ENCODE measurements at regions not wholly inside any gene's neighbourhood (a gene's known extent, or its start where the extent isn't known, plus 50 kb on each side); places are given as distances from the start of the nearest gene placed in this dataset.

DNA sequence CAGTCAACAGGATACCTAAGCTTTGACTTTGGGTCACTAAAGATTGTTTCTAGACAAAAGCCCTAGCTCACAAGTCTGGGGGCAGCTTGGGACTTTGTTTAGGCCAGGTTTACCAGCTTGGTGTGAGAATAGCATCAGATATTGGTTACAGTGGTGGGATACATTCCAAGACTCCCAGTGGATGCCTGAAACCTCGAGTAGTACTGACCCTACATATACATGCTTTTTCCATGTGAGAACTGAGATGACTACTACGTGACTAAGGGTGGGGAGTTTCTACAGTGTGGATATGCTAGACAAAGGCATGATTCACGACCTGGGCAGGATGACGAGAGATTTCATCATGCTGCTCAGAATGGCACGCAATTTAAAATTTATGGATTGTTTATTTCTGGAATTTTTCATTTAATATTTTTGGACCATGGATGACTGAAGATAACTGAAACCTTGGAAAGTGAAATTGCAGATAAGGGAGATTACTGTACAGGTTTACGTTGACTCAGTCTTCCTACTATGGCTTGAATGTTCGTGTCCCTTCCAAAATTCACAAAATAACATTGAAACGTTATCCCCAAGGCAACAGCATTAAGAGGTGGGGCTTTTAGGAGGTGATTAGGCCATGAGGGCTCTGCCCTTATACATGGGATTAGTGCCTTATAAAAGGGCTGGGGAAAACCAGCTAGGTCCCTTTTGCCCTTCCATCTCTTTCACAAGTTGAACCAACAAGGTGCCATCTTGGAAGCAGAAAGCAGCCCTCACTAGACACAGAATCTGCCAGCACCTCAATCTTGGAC is 50.2 kb upstream of the CTAGE1 start:
- peak; percentile 98 for DNase-seq (ENCODE audit: low read depth)

- no peak for DNase-seq (ENCODE audit: low read depth)
Observed at GRCh38 chr18:22468554-22468891, 50.8 kb upstream of the CTAGE1 start.

DNA sequence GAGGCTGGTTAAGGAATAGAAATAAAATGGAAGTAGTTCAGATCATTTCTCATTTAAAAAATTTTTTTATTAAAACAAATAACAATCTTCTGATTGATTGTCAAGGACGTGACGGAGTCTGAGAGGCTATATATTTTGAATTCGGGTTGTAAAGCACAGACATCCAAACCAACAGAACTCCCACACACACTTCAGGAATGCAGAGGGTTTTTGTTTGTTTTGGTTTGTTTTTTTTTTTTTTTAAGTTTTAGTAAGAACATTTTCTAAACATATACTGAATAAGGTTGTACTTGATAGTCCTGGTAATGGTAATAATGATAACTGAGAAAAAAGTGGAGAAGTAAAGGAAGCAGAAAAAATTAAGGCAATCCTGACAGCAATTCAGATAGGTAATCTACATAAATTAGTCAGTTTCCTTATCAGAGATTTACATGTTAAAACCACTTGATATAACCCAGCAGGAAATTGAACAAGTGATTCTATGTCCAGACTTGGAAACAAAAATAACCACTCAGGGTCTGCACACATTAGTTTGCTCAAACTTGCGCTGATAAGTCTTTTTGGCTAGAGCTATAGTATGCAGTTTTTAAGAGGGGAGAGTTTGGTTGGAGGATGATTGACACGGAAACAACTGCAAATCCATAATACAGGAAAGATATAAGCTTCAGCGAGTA is 51.5 kb upstream of the CTAGE1 start:
- peak; percentile 56 for DNase-seq (ENCODE audit: low read depth)

DNA sequence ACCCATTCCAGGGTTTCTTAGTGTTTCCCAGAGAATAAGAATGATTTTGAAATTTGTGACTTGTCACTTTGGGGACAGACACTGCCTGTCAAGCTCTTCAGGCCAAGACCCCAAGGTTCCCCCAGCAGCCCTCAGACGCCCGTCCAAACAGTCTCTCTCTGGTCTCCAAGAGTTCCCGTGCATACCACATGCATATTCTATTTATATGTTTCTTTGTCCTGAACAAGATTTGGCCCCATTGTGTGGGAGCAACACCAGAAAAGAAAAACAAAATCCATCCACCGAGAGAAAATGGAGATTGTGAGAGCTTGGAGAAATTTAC is 52.2 kb upstream of the CTAGE1 start:
- DNase-seq (ENCODE audit: low read depth), result no peak

DNA sequence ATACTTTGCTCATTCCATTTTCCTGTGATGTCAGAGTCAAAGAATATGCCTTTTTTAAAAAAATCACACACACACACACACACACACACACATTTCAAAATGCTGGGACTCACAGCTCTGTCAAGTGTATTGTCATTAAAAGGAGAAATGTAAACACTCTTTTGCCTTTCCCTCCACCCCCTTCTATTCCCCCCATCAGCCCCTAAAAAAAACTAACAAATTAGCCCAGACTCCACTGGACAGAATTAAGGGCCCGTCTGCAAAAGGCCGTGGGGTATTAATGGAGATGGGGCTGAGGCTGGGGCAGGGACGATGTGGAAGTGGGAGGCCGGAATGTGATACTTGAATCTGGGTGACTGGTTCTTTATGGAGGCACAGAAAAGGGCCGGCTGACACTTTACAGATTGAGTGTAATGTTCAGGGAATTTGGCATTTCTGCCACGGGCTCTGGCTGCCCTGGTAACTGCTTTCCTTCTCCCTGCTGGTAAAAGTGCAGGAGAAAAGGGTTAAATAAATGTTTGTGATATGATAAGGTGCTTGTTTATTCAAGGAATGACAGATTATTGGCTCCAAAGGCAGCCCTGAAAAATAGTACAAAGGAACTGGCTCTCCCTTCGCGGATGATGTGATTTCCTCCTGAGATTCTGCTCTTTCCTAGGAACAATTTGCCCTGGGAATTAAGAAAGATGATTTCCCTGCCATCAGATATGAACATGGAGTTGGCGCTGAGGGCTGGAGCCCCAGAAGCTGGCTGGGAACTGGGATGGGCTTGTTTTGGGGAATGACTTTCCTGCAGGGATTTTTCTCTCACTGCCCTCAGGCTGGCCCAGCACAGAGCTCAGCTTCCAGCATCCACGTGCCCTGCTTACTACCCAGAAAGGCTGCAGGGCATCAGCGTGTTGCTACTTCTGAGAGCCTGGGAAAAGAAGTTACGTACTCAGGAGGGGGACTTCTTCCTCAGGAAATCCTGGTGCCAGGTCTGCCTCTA is 52.8 kb upstream of the CTAGE1 start:
- DNase-seq (ENCODE audit: low read depth), result peak; percentile 36

GRCh38 chr18:22471546-22472131 is 53.9 kb upstream of the CTAGE1 start:
- DNase-seq (ENCODE audit: low read depth), result peak; percentile 35

DNA sequence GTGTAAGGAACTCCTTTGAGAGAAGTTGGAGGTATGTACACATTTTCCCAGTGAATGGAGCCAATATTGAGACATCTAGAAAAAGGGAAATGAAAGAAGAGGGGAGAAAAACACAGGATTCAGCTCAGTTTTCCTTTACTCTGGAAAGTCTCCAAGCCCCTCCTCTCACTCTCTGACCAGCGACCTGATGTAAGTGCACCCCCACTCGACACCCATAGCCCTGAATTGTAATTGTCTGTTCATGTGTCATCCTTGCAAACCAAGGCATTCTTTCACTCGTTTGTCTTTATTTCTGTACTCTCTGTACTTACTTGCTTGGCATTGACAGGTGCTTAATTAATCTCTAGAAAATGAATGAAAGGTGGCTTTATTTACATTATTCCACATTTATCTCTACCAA is 55.7 kb upstream of the CTAGE1 start:
- DNase-seq (ENCODE audit: low read depth), result no peak

DNA sequence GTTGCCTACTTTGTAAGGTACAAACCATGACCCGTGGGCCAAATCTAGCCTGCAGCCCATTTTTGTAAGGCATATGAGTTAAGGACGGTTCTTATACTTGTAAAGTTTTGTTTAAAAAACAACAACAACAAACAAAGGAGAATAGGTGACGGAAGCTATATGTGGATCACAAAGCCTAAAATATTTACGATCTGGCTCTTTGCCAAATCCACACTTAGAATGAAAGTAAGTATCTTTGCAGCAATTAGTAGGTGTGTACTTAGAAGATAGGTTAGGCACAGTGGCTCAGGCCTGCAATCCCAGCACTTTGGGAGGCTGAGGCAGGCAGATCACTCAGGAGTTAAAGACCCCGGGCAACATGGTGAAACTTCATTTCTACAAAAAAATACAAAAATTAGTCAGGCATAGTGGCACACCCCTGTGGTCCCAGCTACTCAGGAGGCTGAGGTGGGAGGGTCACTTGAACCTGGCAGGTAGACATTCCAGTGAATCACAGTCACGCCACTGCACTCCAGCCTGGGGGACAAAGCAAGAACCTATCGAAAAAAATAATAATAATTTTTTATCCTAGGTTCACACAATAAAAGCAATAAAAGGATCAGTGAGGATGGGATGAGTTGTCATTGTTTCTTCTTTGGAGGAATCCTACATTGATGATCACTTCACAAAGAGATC is 57.8 kb upstream of the CTAGE1 start:
- DNase-seq (ENCODE audit: low read depth), result no peak

DNA sequence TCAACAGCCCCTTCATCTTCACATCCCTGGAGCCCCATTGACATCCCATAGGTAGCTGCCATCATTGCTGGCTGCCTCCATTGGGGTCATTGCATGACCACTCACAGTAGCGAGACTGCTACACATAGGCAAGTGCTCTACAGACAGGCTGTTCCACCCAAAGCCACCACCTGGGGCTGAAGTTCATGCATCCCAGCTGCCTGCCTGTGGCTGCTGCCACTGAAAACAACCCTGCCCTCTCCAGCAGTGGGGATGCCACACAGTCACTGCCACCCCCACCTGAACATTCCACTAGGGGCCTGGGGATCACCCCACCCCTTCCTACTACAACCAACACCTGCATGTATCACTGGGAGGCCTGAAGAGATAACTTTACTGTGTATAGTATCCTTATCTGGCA is 59.5 kb upstream of the CTAGE1 start:
- DNase-seq (ENCODE audit: low read depth), result no peak

- DNase-seq (ENCODE audit: low read depth), result no peak
Observed at GRCh38 chr18:22482948-22483347, 65.2 kb upstream of the CTAGE1 start.

- no peak for DNase-seq (ENCODE audit: low read depth)
Observed at GRCh38 chr18:22483407-22483806, 65.7 kb upstream of the CTAGE1 start.

GRCh38 chr18:22484471-22484870 is 66.8 kb upstream of the CTAGE1 start:
- no peak for DNase-seq (ENCODE audit: low read depth)

DNA sequence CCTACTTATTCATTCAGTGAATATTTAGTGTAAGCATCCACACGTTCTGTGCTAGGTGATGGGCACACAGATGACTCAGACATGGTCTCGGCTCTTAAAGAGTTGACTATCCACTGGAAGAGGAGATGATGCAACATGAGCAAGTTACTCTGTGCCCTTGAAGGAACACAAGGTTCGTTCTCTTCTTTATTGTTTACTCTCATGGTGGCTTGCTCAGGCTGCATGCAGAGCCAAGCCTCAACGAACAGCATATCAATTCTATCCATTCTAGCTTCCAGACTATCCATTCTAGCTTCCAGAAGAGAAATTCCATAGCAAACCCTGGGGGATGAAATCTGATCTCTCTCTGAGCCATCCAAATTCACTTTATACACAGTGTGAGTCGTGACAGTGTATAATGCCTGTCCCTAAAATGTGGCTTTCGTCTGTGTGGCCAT is 68.1 kb upstream of the CTAGE1 start:
- peak; percentile 68 for DNase-seq (ENCODE audit: low read depth)

GRCh38 chr18:22486667-22487066 is 69.0 kb upstream of the CTAGE1 start:
- no peak for DNase-seq (ENCODE audit: low read depth)

GRCh38 chr18:22488554-22488953 is 70.8 kb upstream of the CTAGE1 start:
- DNase-seq (ENCODE audit: low read depth), result no peak

DNA sequence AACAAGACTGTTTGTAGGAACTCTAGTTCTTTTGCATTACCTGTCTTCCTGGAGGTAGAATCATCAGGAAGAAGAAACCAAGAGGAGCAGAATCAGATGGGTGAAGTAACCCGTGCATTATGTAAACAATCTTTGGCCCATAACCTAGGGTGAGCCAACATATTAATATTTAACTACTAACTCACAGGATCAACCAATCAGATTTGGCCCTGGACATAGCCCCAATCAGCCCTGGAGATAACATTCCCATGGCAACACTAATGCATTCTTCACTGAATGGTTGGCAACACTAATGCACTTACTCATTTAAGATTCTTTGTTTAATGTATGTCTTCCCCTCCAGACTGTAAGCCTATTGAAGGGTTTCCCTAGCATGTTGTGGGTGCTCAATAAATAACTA is 72.0 kb upstream of the CTAGE1 start:
- peak; percentile 31 for DNase-seq (ENCODE audit: low read depth)

DNA sequence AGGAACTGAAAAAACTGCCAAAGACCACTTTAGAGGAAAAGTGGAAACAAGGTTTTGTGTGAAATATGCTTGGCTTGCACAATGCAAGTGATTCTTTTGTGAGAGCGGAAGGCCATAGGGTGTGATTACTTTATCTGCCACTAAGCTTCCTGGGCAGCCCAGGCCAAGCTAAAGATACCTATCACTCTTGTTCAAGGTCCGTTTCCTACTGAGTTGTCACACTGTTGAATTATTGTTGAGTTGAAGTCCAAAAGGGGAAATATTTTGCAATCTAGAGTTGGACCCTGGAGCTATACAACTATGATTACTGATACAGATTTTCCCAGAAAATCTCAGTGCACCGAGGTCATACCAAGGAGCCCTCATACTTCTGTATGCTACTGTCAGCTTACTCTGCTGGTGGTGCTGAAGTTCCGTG is 72.7 kb upstream of the CTAGE1 start:
- no peak for DNase-seq (ENCODE audit: low read depth)

DNA sequence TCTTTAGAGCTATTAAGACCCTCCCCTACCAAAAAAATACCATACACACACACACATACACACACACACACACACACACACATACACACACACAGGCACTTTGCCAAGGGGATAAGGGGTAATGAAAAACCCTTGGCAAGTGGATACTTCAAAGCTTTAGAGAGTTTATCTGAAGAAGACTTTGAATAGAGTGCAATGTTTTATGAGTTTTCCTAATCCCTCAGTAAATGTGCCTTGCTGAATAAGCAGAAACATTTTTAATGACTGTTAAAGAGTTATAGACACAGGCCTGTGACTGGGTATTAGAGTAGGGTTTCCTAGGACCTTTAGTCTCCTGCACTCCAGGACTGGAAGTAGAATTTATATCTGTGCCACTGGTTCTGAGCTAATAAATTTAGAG is 75.5 kb upstream of the CTAGE1 start:
- DNase-seq (ENCODE audit: low read depth), result no peak

- peak; percentile 38 for DNase-seq (ENCODE audit: low read depth)
Observed at GRCh38 chr18:22493940-22494339, 76.2 kb upstream of the CTAGE1 start.

GRCh38 chr18:22494771-22495170 is 77.1 kb upstream of the CTAGE1 start:
- peak; percentile 39 for DNase-seq (ENCODE audit: low read depth)

- no peak for DNase-seq (ENCODE audit: low read depth)
Observed at GRCh38 chr18:22499421-22499820, 81.7 kb upstream of the CTAGE1 start.

DNA sequence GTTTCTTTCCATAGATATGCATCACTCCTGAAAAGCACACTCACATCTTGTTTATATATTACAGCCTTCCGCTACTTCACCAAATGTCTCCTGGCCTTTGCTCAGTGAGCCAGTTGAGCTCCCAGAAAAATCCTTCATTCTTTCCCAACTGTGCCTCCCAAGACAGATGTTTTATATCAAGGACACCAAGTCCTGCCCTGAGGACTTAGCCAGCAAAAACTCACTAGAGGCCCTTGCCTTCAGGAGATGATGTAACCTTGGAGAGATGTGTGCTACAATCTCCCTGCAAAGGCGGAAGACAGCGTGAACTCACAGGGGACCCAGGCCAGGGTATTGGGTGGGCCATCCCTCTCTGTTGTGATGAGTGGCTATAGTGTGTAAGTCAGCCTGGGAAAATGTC is 86.1 kb upstream of the CTAGE1 start:
- no peak for DNase-seq (ENCODE audit: low read depth)

Data from iris pigment epithelial cell (primary cell).